Testis (tissue), 2 donors: ENCODE measurements at regions not wholly inside any gene's neighbourhood (a gene's known extent, or its start where the extent isn't known, plus 50 kb on each side); places are given as distances from the start of the nearest gene placed in this dataset.
A peak's percentile ranks its signal among the peaks of the same experiment; 100 is the strongest.

ENCODE experiments used
- DNase-seq: peaks from one replicate; pipeline ENCODE4 v3.0.0-alpha.2; 2019
- H3K27ac ChIP-seq, 2 donors: fragments of 200-600 bp; sonication (generic); one replicate each; pipeline ENCODE4 v1.5.1; 2019
- H3K27me3 ChIP-seq: fragments of 200-600 bp; sonication (generic); one replicate; pipeline ENCODE4 v1.5.1; 2019
- H3K36me3 ChIP-seq: fragments of 200-600 bp; sonication (generic); one replicate; pipeline ENCODE4 v1.5.1; 2017; ENCODE audit warnings: low read depth; ENCODE audit errors: missing control alignments
- H3K4me1 ChIP-seq: fragments of 200-600 bp; sonication (generic); one replicate; pipeline ENCODE4 v1.5.1; 2019
- H3K4me3 ChIP-seq, 2 donors: fragments of 200-600 bp; sonication (generic); one replicate each; pipeline ENCODE4 v1.5.1; 2017 to 2019
- H3K9me3 ChIP-seq: fragments of 200-600 bp; sonication (generic); one replicate; pipeline ENCODE4 v1.5.1; 2017
- POLR2A ChIP-seq: fragments of 450-650 bp; IDR thresholded peaks from one replicate; pipeline ENCODE4 v1.6.1; 2017; ENCODE audit warnings: antibody characterized with exemption, mild to moderate bottlenecking, moderate library complexity
- WGBS, 2 donors: methylation state at CpG; one replicate each; pipeline ENCODE4 v1.1.5; 2018; 5-methylcytosine and 5-hydroxymethylcytosine counted together
- intact Hi-C: fragments of 100-400 bp; cut with DNase I; formaldehyde crosslinking; loops from one replicate; pipeline ENCODE4 v1.15.1; 2023; ENCODE audit warnings: low total_unique reads
- TF ChIP-seq, protein P1 (sequence below), 3 experiments: fragments of 450-650 bp in 2 of 3; fragments of 200-600 bp in 1 of 3; sonication (generic) in 1 of 3; IDR thresholded peaks; one replicate each; pipeline ENCODE4 v1.5.1; 2016 to 2019; ENCODE audit warnings: antibody characterized with exemption in 3 of 3, mild to moderate bottlenecking in 2 of 3, moderate library complexity in 1 of 3

DNA sequence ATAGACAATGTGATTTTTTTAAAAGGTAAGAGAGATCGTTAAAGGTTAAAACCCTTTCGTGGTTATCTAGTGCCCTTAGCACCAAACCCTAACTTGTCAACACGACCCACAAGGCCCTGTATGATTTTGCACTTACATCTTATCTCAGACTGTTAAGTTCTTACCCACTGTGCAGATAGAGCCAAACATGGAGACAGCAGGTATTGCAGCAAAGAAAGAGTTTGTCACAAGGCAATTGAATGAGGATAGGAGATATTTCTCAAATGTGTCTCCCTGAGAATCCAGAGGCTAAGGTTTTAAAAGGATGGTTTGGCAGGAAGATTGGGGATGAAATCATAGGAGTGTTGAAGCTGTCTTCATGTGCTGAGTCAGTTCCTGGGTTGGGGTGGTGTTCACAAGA lies 313.4 kb downstream of the AEBP2 start:
- 81 to 87% methylated on average over 3 of the region's 3 CpGs for WGBS, 2 donors
- intact Hi-C loops, result no loop called here

DNA sequence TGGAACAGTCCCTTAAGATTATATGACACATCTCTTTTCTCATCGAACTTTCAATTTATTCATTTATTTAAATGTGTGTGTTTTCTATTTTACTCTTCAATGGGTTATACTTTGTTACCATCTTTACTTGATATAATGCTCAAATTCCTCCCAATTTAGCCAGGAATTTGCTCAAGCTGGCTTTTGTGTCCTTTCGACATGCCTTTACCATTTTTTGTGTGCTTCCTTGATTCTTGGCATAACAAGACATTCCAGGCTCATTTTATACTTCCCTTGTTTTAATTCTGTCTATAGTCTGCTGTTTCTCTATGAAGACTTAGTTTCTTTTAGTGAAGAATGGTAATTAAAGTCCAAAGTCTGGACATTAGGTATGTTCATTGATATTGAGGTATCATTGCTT lies 315.8 kb downstream of the AEBP2 start:
- Histone ChIP-seq H3K27ac (no peak overlapping the region), H3K36me3 (no peaks in the 10 kb centered on the region), H3K4me1 (no peaks in the 10 kb centered on the region), H3K9me3 (no peaks in the 10 kb centered on the region), H3K27me3 (no peaks in the 10 kb centered on the region), H3K4me3 (no peak overlapping the region)
- 57 to 79% methylated on average over 2 of the region's 2 CpGs for WGBS, 2 donors
- DNase-seq, result no peak
- intact Hi-C loops, result no loop called here
- no peak for TF ChIP-seq POLR2A
- TF ChIP-seq, protein P1, sequence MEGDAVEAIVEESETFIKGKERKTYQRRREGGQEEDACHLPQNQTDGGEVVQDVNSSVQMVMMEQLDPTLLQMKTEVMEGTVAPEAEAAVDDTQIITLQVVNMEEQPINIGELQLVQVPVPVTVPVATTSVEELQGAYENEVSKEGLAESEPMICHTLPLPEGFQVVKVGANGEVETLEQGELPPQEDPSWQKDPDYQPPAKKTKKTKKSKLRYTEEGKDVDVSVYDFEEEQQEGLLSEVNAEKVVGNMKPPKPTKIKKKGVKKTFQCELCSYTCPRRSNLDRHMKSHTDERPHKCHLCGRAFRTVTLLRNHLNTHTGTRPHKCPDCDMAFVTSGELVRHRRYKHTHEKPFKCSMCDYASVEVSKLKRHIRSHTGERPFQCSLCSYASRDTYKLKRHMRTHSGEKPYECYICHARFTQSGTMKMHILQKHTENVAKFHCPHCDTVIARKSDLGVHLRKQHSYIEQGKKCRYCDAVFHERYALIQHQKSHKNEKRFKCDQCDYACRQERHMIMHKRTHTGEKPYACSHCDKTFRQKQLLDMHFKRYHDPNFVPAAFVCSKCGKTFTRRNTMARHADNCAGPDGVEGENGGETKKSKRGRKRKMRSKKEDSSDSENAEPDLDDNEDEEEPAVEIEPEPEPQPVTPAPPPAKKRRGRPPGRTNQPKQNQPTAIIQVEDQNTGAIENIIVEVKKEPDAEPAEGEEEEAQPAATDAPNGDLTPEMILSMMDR (IDR thresholded peaks at IDR 0.05), result no peak

More for the DNA sequence above, 313.4 kb downstream of the AEBP2 start:
- Histone ChIP-seq H3K4me1 (no peaks in the 10 kb centered on the region), H3K9me3 (no peaks in the 10 kb centered on the region), H3K27ac (no peak overlapping the region), H3K4me3 (no peak overlapping the region), H3K36me3 (no peaks in the 10 kb centered on the region), H3K27me3 (no peaks in the 10 kb centered on the region)
- no peak for DNase-seq
- TF ChIP-seq POLR2A, result no peak
- TF ChIP-seq, protein P1 (IDR thresholded peaks at IDR 0.05), result no peak

DNA sequence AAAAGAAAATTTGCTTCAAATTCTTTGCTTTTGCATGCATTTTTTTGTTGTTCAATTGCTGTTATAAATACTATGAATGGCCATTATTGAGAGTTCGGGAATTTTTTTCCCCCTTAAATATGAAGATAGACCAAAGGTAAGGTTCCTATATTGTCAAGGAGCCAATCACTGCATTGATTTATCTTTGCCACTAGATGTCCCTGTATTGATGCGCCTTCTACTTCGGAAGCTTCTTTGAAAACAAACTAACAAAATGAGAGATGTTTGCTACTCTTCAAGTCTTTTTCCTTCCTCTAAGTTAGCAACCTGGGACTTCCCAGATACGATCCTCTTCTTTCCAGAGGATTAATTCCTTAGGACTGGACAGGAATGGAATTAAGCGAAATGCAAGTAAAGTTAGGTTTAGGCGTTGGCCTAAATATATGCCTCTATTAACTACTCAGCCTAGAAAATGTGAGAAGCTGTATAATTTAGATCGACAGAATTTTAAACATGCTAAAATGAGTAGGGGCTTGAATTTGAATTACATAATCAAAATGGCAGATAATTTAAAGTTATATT lies 318.1 kb downstream of the AEBP2 start:
- H3K36me3 ChIP-seq, result no peaks in the 10 kb centered on the region
- no peak for DNase-seq
- H3K27me3 ChIP-seq, result no peaks in the 10 kb centered on the region
- H3K4me3 ChIP-seq, result no peak overlapping the region
- H3K9me3 ChIP-seq, result no peaks in the 10 kb centered on the region
- TF ChIP-seq, protein P1 (IDR thresholded peaks at IDR 0.05), result peak; percentile 34 to 71 (median 54)
- no peak for TF ChIP-seq POLR2A
- 45 to 46% methylated on average over 7 of the region's 7 CpGs for WGBS, 2 donors
- H3K4me1 ChIP-seq, result no peaks in the 10 kb centered on the region
- intact Hi-C loops, result no loop called here
- H3K27ac ChIP-seq, result no peak overlapping the region

DNA sequence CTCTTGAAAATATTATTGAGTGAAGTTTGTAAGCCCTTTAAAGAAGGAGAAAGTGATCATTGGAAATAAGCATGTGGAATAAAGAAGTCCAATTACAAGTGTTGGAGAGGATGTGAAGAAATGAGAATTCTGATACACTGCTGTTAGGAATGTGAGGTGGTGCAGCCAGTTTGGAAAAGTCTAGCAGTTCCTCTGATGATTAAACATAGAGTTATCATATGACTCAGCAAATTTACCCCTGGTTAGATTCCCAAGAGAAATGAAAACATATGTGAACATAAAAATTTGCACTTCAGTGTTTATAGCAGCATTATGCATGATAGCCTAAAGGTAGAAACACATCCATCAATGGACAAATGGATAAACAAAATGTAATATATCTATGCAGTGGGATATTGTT lies 319.9 kb downstream of the AEBP2 start:
- no peak overlapping the region for H3K4me3 ChIP-seq
- no peaks in the 10 kb centered on the region for H3K27me3 ChIP-seq
- no peaks in the 10 kb centered on the region for H3K4me1 ChIP-seq
- TF ChIP-seq, protein P1 (IDR thresholded peaks at IDR 0.05), result no peak
- TF ChIP-seq POLR2A, result no peak
- no peaks in the 10 kb centered on the region for H3K9me3 ChIP-seq
- H3K27ac ChIP-seq, result no peak overlapping the region
- DNase-seq, result no peak
- intact Hi-C loops, result no loop called here
- no peaks in the 10 kb centered on the region for H3K36me3 ChIP-seq

DNA sequence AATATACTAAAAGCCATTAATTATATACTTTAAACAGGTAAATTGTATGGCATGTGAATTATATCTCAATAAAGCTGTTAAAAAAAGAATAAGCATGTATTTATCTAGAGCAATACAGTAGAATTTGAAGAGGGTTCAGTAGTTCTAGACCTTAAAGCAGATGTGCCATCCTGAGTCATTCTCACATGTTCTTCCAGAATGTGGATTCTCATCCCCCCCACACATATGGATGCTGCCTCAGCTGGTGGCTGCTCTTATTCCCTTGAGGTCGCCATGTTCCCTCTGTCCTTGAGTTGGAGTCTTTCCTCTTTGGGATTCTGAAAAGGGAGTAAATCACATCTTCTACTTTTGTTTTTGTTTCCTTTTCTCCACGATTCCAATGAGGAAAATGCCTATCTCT lies 321.3 kb downstream of the AEBP2 start:
- 49 to 78% methylated on average over 2 of the region's 2 CpGs for WGBS, 2 donors

More for the DNA sequence above, 321.3 kb downstream of the AEBP2 start:
- TF ChIP-seq, protein P1 (IDR thresholded peaks at IDR 0.05), result no peak
- TF ChIP-seq POLR2A, result no peak
- Histone ChIP-seq H3K27ac (no peak overlapping the region), H3K4me1 (no peaks in the 10 kb centered on the region), H3K4me3 (no peak overlapping the region), H3K36me3 (no peaks in the 10 kb centered on the region), H3K27me3 (no peaks in the 10 kb centered on the region), H3K9me3 (no peaks in the 10 kb centered on the region)
- intact Hi-C loops, result no loop called here
- DNase-seq, result no peak
